Lung (tissue), 11 donors: ENCODE measurements at regions not wholly inside any gene's neighbourhood (a gene's known extent, or its start where the extent isn't known, plus 50 kb on each side); places are given as distances from the start of the nearest gene placed in this dataset.

ENCODE experiments used
- ATAC-seq: fragments of 200-7000 bp; cut with Tn5 transposase; one replicate; pipeline ENCODE4 v1.9.1; 2020; ENCODE audit warnings: moderate number of reproducible peaks; ENCODE audit not compliant: insufficient read depth, low FRiP score
- DNase-seq, 3 donors: peaks; one replicate each; pipeline ENCODE4 v3.0.0-alpha.2; 2013 to 2017
- H3K27ac ChIP-seq, 2 donors: one replicate each; pipeline ENCODE4 v1.5.1; 2013; ENCODE audit warnings: mild to moderate bottlenecking in 2 of 2, moderate library complexity in 2 of 2, control low read depth in 1 of 2, inconsistent platforms in 1 of 2, low read depth in 1 of 2, low read length in 1 of 2
- H3K27me3 ChIP-seq, 3 donors: one replicate each; pipeline ENCODE4 v1.5.1; 2013; ENCODE audit warnings: low read length in 2 of 3; ENCODE audit not compliant: control insufficient read depth in 3 of 3, insufficient read depth in 3 of 3
- H3K36me3 ChIP-seq, 4 donors: one replicate each; pipeline ENCODE4 v1.5.1; 2013; ENCODE audit warnings: low read length in 4 of 4, mild to moderate bottlenecking in 1 of 4, moderate library complexity in 1 of 4; ENCODE audit not compliant: control insufficient read depth in 4 of 4, insufficient read depth in 4 of 4
- H3K4me1 ChIP-seq, 5 donors: one replicate each; pipeline ENCODE4 v1.5.1; 2013; ENCODE audit warnings: low read length in 5 of 5, mild to moderate bottlenecking in 2 of 5, moderate library complexity in 1 of 5; ENCODE audit not compliant: control insufficient read depth in 5 of 5, insufficient read depth in 5 of 5
- H3K4me3 ChIP-seq: one replicate; pipeline ENCODE4 v1.5.1; 2013; ENCODE audit warnings: mild to moderate bottlenecking, control low read depth, moderate library complexity
- H3K9ac ChIP-seq, 2 donors: one replicate each; pipeline ENCODE4 v1.5.1; 2013; ENCODE audit warnings: low read length in 2 of 2, control low read depth in 1 of 2; ENCODE audit not compliant: insufficient read depth in 1 of 2
- H3K9me3 ChIP-seq, 4 donors: one replicate each; pipeline ENCODE4 v1.5.1; 2013; ENCODE audit warnings: low read length in 3 of 4, mild to moderate bottlenecking in 1 of 4, moderate library complexity in 1 of 4; ENCODE audit not compliant: control insufficient read depth in 4 of 4, insufficient read depth in 3 of 4
- WGBS, 2 donors: extraction: QIAGEN DNeasy Blood & Tissue Kit; methylation state at CpG; one replicate each; pipeline ENCODE4 v1.1.7; 2013; 5-methylcytosine and 5-hydroxymethylcytosine counted together
- TF ChIP-seq, protein P1 (sequence below): IDR thresholded peaks from 2 replicates; pipeline ENCODE4 v1.5.1; 2012; ENCODE audit warnings: mild to moderate bottlenecking; ENCODE audit errors: control extremely low read depth, extremely low read depth
- donor health status: control.
- donor health status: control.
- donor health status: Bipolar disorder and iron deficiency.
- donor health status: healthy.
- donor health status: DM: yes; HTN: yes; CAD: no.

DNA sequence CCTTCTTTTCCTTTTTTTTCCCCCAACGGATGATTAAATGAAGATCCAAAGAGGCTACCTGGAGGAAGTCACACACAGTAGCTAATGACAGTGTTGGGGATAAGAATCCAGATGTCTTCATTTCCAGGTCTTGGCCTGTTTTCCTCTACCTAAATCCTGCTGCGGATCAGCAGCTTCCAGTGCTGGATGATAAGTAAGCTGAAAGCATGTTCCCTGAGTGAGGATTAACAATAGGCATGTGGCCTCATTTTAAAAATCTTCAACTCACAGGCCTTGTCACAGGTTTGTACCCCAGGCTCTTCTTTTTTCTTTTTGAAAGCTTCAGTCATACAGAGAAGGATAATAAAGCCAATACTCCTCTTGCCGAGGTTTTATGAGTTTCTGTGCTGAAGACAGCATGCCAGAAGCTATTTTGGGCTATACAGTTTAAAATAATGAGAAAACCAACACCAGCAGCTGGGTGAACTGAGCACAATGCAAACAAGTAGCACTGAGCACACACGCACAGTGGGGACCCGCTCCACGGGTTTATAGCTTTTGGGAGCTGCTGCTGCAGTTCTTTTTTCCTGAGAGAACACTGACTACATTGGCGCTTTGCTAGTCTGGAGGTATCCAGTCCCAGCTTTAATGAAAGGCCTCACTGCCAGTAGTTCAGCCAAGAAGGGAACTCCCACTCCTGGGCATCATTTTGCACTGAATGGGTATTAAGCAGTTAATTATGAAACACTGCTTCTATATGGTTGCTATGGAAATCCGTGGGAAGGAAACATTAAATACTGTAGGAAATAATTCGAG is 184.2 kb upstream of the CTSO start:
- Histone ChIP-seq H3K9ac (no peak overlapping the region), H3K4me1 (peaks cover 0 to 8% (median 0%) of the 10 kb centered on the region in 5 donors), H3K36me3 (no peaks in the 10 kb centered on the region), H3K9me3 (no peaks in the 10 kb centered on the region), H3K27ac (no peak overlapping the region), H3K27me3 (no peaks in the 10 kb centered on the region), H3K4me3 (no peak overlapping the region)
- TF ChIP-seq, protein P1, sequence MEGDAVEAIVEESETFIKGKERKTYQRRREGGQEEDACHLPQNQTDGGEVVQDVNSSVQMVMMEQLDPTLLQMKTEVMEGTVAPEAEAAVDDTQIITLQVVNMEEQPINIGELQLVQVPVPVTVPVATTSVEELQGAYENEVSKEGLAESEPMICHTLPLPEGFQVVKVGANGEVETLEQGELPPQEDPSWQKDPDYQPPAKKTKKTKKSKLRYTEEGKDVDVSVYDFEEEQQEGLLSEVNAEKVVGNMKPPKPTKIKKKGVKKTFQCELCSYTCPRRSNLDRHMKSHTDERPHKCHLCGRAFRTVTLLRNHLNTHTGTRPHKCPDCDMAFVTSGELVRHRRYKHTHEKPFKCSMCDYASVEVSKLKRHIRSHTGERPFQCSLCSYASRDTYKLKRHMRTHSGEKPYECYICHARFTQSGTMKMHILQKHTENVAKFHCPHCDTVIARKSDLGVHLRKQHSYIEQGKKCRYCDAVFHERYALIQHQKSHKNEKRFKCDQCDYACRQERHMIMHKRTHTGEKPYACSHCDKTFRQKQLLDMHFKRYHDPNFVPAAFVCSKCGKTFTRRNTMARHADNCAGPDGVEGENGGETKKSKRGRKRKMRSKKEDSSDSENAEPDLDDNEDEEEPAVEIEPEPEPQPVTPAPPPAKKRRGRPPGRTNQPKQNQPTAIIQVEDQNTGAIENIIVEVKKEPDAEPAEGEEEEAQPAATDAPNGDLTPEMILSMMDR, result no peak
- DNase-seq, result peak in 2 of 3 donors; percentile 23 to 44
- 71 to 78% methylated on average over 9 of the region's 9 CpGs for WGBS, 2 donors
- ATAC-seq, result no peak

GRCh38 chr4:156132196-156132595 is 178.5 kb upstream of the CTSO start:
- H3K27ac ChIP-seq, result no peak overlapping the region
- 86 to 91% methylated on average over 2 of the region's 2 CpGs for WGBS, 2 donors
- ATAC-seq (no peak), DNase-seq (no peak)
- H3K36me3 ChIP-seq, result no peaks in the 10 kb centered on the region
- no peak overlapping the region for H3K4me3 ChIP-seq
- no peaks in the 10 kb centered on the region for H3K27me3 ChIP-seq
- peaks cover 0 to 4% (median 0%) of the 10 kb centered on the region in 4 donors for H3K9me3 ChIP-seq
- H3K9ac ChIP-seq, result no peak overlapping the region
- peaks cover 0 to 2% (median 0%) of the 10 kb centered on the region in 5 donors for H3K4me1 ChIP-seq
- TF ChIP-seq, protein P1, result no peak

DNA sequence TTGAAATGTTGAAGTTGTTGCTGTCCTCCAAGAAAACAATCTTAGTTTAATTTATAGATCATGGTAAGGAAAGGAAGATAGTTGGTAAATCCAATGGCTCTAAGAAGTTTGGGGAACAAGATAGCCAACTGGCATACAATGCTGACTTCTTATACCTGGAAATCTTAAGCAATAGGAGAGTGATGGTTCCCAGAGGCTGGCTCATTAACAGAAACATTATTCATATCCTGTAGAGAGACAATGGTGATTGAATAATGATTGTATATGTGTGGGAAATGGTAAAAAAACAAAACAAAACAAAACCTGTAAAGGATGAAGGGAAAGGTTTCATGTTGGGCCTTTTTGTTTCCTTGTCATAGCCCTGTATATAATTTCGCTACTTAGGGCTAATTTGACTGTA is 174.9 kb upstream of the CTSO start:
- no peak for ATAC-seq
- 39 to 84% methylated on average over 1 of the region's 1 CpG for WGBS, 2 donors

More for the DNA sequence above, 174.9 kb upstream of the CTSO start:
- Histone ChIP-seq H3K9me3 (peaks cover 0 to 4% (median 0%) of the 10 kb centered on the region in 4 donors), H3K4me3 (no peak overlapping the region), H3K9ac (no peak overlapping the region), H3K27ac (no peak overlapping the region), H3K27me3 (no peaks in the 10 kb centered on the region), H3K4me1 (peaks cover 0 to 2% (median 0%) of the 10 kb centered on the region in 5 donors), H3K36me3 (no peaks in the 10 kb centered on the region)
- TF ChIP-seq, protein P1, result no peak
- no peak for DNase-seq
